PFSK-1 (cell line): ENCODE measurements at regions not wholly inside any gene's neighbourhood (a gene's known extent, or its start where the extent isn't known, plus 50 kb on each side); places are given as distances from the start of the nearest gene placed in this dataset.

Experiments
- FOXP2 ChIP-seq: optimal IDR thresholded peaks from 2 replicates; pipeline ENCODE3; 2011; ENCODE audit warnings: borderline replicate concordance, control low read depth, inconsistent platforms; ENCODE audit not compliant: insufficient read depth; ENCODE audit errors: extremely low read length, extremely low read depth
- TAF1 ChIP-seq: IDR thresholded peaks from 2 replicates; pipeline ENCODE4 v1.6.1; 2012; ENCODE audit warnings: low read length, control low read depth, borderline replicate concordance; ENCODE audit not compliant: insufficient read depth
- TF ChIP-seq, protein P1 (sequence below), 2 experiments: IDR thresholded peaks; 2 replicates each; pipeline versions ENCODE4 v1.6.1 to v1.8.0; 2011 to 2012; ENCODE audit warnings: low read depth in 2 of 2, low read length in 2 of 2, control low read depth in 1 of 2, inconsistent platforms in 1 of 2, mild to moderate bottlenecking in 1 of 2, moderate library complexity in 1 of 2; ENCODE audit not compliant: insufficient read depth in 1 of 2

DNA sequence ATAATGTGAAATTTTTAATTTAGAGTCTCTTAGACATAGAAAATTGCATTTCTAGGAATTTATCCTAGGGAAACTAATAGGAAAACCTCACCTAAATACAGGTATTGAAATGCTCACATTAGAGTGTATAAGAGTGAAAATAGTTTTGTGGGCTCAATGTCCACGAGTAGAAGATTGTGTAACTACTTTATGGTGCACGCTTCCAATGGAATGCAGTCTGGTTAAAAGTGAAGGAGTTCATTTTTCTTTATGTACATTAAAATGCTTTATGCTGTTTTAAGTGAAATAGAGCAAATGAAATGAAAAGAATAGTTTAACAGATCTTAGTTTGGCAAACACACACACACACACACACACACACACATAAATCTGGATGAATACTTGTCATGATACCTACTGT lies 278.2 kb downstream of the USP25 start:
- TF ChIP-seq TAF1 (no peak), FOXP2 (no peak)
- TF ChIP-seq, protein P1, sequence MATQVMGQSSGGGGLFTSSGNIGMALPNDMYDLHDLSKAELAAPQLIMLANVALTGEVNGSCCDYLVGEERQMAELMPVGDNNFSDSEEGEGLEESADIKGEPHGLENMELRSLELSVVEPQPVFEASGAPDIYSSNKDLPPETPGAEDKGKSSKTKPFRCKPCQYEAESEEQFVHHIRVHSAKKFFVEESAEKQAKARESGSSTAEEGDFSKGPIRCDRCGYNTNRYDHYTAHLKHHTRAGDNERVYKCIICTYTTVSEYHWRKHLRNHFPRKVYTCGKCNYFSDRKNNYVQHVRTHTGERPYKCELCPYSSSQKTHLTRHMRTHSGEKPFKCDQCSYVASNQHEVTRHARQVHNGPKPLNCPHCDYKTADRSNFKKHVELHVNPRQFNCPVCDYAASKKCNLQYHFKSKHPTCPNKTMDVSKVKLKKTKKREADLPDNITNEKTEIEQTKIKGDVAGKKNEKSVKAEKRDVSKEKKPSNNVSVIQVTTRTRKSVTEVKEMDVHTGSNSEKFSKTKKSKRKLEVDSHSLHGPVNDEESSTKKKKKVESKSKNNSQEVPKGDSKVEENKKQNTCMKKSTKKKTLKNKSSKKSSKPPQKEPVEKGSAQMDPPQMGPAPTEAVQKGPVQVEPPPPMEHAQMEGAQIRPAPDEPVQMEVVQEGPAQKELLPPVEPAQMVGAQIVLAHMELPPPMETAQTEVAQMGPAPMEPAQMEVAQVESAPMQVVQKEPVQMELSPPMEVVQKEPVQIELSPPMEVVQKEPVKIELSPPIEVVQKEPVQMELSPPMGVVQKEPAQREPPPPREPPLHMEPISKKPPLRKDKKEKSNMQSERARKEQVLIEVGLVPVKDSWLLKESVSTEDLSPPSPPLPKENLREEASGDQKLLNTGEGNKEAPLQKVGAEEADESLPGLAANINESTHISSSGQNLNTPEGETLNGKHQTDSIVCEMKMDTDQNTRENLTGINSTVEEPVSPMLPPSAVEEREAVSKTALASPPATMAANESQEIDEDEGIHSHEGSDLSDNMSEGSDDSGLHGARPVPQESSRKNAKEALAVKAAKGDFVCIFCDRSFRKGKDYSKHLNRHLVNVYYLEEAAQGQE (IDR thresholded peaks at IDR 0.05; ENCODE audit: insufficient read depth in 1 of 2, low read depth in 2 of 2, low read length in 2 of 2): no peak
